Hematopoietic multipotent progenitor cell treated with erythropoietin and hydrocortisone succinate and interleukin-3 and kit ligand, for 6 days (in vitro differentiated cells): ENCODE measurements at regions not wholly inside any gene's neighbourhood (a gene's known extent, or its start where the extent isn't known, plus 50 kb on each side); places are given as distances from the start of the nearest gene placed in this dataset.
"Not testable (repeated sequence)": the region's sequence is repeated elsewhere in the genome, so short reads cannot be mapped to it uniquely, and the experiment has no call there.

Experiments used
- DNase-seq: peaks from one replicate; pipeline ENCODE4 v3.0.0-alpha.2; 2015

- no peak for DNase-seq
Observed at GRCh38 chr12:70008944-70009343, 183.9 kb downstream of the MYRFL start.

- no peak for DNase-seq
Observed at GRCh38 chr12:70011353-70011752, 186.3 kb downstream of the MYRFL start.

- not testable (repeated sequence) for DNase-seq
Observed at GRCh38 chr12:70013016-70013415, 188.0 kb downstream of the MYRFL start.

GRCh38 chr12:70028515-70028914, 203.5 kb downstream of the MYRFL start:
- DNase-seq, result no peak

- DNase-seq, result no peak
Observed at GRCh38 chr12:70028918-70029317, 203.9 kb downstream of the MYRFL start.

- no peak for DNase-seq
Observed at GRCh38 chr12:70031046-70031445, 206.0 kb downstream of the MYRFL start.

GRCh38 chr12:70032076-70032475, 207.0 kb downstream of the MYRFL start:
- DNase-seq, result no peak

GRCh38 chr12:70033310-70033709, 208.3 kb downstream of the MYRFL start:
- DNase-seq, result no peak

- DNase-seq, result no peak
Observed at GRCh38 chr12:70040141-70040540, 203.1 kb upstream of the CNOT2 start.

GRCh38 chr12:70042675-70043074, 200.6 kb upstream of the CNOT2 start:
- DNase-seq, result no peak

- DNase-seq, result no peak
Observed at GRCh38 chr12:70043490-70044138, 199.6 kb upstream of the CNOT2 start.

GRCh38 chr12:70044167-70044566, 199.1 kb upstream of the CNOT2 start:
- peak; percentile 6 for DNase-seq

GRCh38 chr12:70045036-70045435, 198.2 kb upstream of the CNOT2 start:
- no peak for DNase-seq

- no peak for DNase-seq
Observed at GRCh38 chr12:70045514-70045913, 197.7 kb upstream of the CNOT2 start.

- no peak for DNase-seq
Observed at GRCh38 chr12:70048521-70049250, 194.5 kb upstream of the CNOT2 start.

GRCh38 chr12:70049596-70050360, 193.5 kb upstream of the CNOT2 start:
- DNase-seq, result peak; percentile 47

- no peak for DNase-seq
Observed at GRCh38 chr12:70052476-70052875, 190.8 kb upstream of the CNOT2 start.

- peak; percentile 73 for DNase-seq
Observed at GRCh38 chr12:70052931-70053497, 190.2 kb upstream of the CNOT2 start.

- no peak for DNase-seq
Observed at GRCh38 chr12:70059373-70059772, 183.9 kb upstream of the CNOT2 start.

- no peak for DNase-seq
Observed at GRCh38 chr12:70060634-70061033, 182.6 kb upstream of the CNOT2 start.

- DNase-seq, result no peak
Observed at GRCh38 chr12:70068743-70069142, 174.5 kb upstream of the CNOT2 start.

- no peak for DNase-seq
Observed at GRCh38 chr12:70069221-70070105, 173.8 kb upstream of the CNOT2 start.
